ENCODE measurements at regions not wholly inside any gene's neighbourhood (a gene's known extent, or its start where the extent isn't known, plus 50 kb on each side); places are given as distances from the start of the nearest gene placed in this dataset.

DNA sequence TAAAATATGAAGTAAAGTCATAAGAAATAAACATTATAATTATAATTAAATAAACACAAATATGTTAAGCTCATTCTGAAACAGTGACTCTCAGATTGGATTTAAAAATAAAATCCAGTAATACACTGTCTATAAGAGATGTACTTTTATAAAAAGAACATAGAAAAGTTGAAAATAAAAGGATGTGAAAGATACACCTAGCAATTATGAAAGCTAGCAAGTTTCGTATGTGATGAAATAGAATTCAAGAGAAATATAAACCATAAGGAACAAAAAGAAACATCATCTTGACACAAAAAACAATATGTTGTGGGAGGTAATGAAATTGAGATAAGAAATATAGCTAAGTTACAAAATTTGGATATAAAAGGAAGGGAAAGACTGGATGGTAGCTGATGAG lies 128.6 kb upstream of the CNR1 start:
- BruUV-seq (replicated peaks) = no TSS peak
- no peaks in the 10 kb centered on the region for H3K9me2 ChIP-seq (ENCODE audit: insufficient read depth)
- no peaks in the 10 kb centered on the region for H3K9me3 ChIP-seq (ENCODE audit: insufficient read depth, low read depth)
- H2AFZ ChIP-seq = no peak overlapping the region
- H3F3A ChIP-seq (ENCODE audit: insufficient read depth, low read depth) = no peaks in the 10 kb centered on the region
- no peaks in the 10 kb centered on the region for H3K27me3 ChIP-seq (ENCODE audit: insufficient read depth, low read depth)
- H3K27ac ChIP-seq = no peak overlapping the region
- ChIA-PET CTCF (no interaction called here), POLR2A (ENCODE audit: unreplicated experiment) (interaction anchor here (0.7 kb wide), 1 partner anchor 1109 kb away, joined by 10 read pairs; no protein-coding TSS in a partner anchor)
- no peak overlapping the region for H3K4me3 ChIP-seq
- H3K4me2 ChIP-seq = no peak overlapping the region
- intact Hi-C loops (cut with micrococcal nuclease; ENCODE audit: unreplicated experiment) = no loop called here
- TF ChIP-seq, protein P1, sequence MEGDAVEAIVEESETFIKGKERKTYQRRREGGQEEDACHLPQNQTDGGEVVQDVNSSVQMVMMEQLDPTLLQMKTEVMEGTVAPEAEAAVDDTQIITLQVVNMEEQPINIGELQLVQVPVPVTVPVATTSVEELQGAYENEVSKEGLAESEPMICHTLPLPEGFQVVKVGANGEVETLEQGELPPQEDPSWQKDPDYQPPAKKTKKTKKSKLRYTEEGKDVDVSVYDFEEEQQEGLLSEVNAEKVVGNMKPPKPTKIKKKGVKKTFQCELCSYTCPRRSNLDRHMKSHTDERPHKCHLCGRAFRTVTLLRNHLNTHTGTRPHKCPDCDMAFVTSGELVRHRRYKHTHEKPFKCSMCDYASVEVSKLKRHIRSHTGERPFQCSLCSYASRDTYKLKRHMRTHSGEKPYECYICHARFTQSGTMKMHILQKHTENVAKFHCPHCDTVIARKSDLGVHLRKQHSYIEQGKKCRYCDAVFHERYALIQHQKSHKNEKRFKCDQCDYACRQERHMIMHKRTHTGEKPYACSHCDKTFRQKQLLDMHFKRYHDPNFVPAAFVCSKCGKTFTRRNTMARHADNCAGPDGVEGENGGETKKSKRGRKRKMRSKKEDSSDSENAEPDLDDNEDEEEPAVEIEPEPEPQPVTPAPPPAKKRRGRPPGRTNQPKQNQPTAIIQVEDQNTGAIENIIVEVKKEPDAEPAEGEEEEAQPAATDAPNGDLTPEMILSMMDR (conservative IDR thresholded peaks at IDR 0.05) = no peak
- TF ChIP-seq EZH2 (IDR thresholded peaks at IDR 0.05; ENCODE audit: low read depth) = no peak
- DNase-seq = no peak
- H3K79me2 ChIP-seq (ENCODE audit: low read depth) = no peaks in the 10 kb centered on the region
- H4K20me1 ChIP-seq (ENCODE audit: insufficient read depth) = no peaks in the 10 kb centered on the region
- H3K4me1 ChIP-seq (replicated peaks; ENCODE audit: insufficient read depth) = no peaks in the 10 kb centered on the region
- H3K36me3 ChIP-seq (ENCODE audit: low read depth) = no peaks in the 10 kb centered on the region

DNA sequence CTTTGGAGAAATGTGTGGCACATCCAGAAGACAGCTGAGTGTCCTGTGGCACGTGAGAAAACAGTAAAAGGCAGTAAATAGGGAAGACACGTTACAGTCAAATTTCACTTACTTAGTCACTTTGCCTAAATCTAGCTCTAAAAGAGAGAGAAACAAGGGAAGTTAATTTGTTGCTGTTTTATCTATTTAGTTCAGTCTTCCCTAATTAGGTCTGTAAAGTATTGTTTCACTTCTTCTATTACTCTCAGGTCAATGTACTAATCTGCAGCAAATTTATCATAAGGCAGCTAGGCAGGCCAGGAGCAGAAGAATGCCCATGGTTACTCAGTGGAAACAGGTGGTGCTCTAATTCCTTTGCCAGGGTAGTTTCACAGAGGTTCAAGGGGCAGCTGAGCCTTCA lies 124.3 kb upstream of the CNR1 start:
- Histone ChIP-seq H3K36me3 (ENCODE audit: low read depth) (no peaks in the 10 kb centered on the region), H3K27me3 (ENCODE audit: insufficient read depth, low read depth) (no peaks in the 10 kb centered on the region), H3K9me2 (ENCODE audit: insufficient read depth) (no peaks in the 10 kb centered on the region), H3K4me1 (replicated peaks; ENCODE audit: insufficient read depth) (no peaks in the 10 kb centered on the region), H3K79me2 (ENCODE audit: low read depth) (no peaks in the 10 kb centered on the region), H3F3A (ENCODE audit: insufficient read depth, low read depth) (no peaks in the 10 kb centered on the region), H4K20me1 (ENCODE audit: insufficient read depth) (no peaks in the 10 kb centered on the region), H2AFZ (no peak overlapping the region), H3K27ac (no peak overlapping the region), H3K9me3 (ENCODE audit: insufficient read depth, low read depth) (no peaks in the 10 kb centered on the region), H3K4me3 (no peak overlapping the region), H3K4me2 (no peak overlapping the region)
- intact Hi-C loops (cut with micrococcal nuclease; ENCODE audit: unreplicated experiment) = no loop called here
- no peak for DNase-seq
- ChIA-PET CTCF (no interaction called here), POLR2A (ENCODE audit: unreplicated experiment) (no interaction called here)
- TF ChIP-seq, protein P1 (conservative IDR thresholded peaks at IDR 0.05) = no peak
- no peak for TF ChIP-seq EZH2 (IDR thresholded peaks at IDR 0.05; ENCODE audit: low read depth)
- BruUV-seq (replicated peaks) = no TSS peak

DNA sequence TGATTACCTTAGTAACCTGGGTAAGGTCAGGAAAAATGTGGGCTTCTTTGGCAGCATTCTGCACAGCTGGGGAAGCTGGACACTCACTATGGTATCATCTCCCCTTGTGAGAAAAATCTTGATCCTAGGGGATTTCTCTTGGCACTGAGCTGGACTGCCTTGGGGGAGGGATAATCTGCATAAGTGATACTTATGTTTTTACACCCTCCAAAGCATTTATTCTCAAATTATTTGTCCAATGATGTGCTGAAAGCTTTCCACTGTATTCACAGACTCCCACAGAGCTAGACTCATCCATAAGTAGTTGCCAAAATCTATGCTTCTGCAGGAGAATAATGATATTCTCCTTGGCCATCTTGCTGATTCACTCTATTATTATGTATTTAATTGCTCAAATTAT lies 121.5 kb upstream of the CNR1 start:
- Histone ChIP-seq H2AFZ (no peak overlapping the region), H3K27ac (no peak overlapping the region), H3K4me3 (no peak overlapping the region), H3K4me1 (replicated peaks; ENCODE audit: insufficient read depth) (no peaks in the 10 kb centered on the region), H3K9me3 (ENCODE audit: insufficient read depth, low read depth) (no peaks in the 10 kb centered on the region), H3K36me3 (ENCODE audit: low read depth) (no peaks in the 10 kb centered on the region), H3K79me2 (ENCODE audit: low read depth) (no peaks in the 10 kb centered on the region), H4K20me1 (ENCODE audit: insufficient read depth) (no peaks in the 10 kb centered on the region), H3F3A (ENCODE audit: insufficient read depth, low read depth) (no peaks in the 10 kb centered on the region), H3K4me2 (no peak overlapping the region), H3K9me2 (ENCODE audit: insufficient read depth) (no peaks in the 10 kb centered on the region), H3K27me3 (ENCODE audit: insufficient read depth, low read depth) (no peaks in the 10 kb centered on the region)
- intact Hi-C loops (cut with micrococcal nuclease; ENCODE audit: unreplicated experiment) = no loop called here
- no TSS peak for BruUV-seq (replicated peaks)
- ChIA-PET POLR2A (ENCODE audit: unreplicated experiment) (no interaction called here), CTCF (no interaction called here)
- DNase-seq = no peak
- TF ChIP-seq, protein P1 (conservative IDR thresholded peaks at IDR 0.05) = no peak
- TF ChIP-seq EZH2 (IDR thresholded peaks at IDR 0.05; ENCODE audit: low read depth) = no peak
